IMR-90 (cell line): ENCODE measurements at regions not wholly inside any gene's neighbourhood (a gene's known extent, or its start where the extent isn't known, plus 50 kb on each side); places are given as distances from the start of the nearest gene placed in this dataset.

Source experiments
- CEBPB ChIP-seq: IDR thresholded peaks from 2 replicates; pipeline ENCODE4 v1.6.1; 2012; ENCODE audit warnings: low read depth, low read length, improper control_type of control experiment
- MAFK ChIP-seq: IDR thresholded peaks from 2 replicates; pipeline ENCODE4 v1.6.1; 2012; ENCODE audit warnings: low read depth, low read length, improper control_type of control experiment
- MXI1 ChIP-seq: IDR thresholded peaks from 2 replicates; pipeline ENCODE4 v1.6.1; 2012; ENCODE audit warnings: low read depth, mild to moderate bottlenecking, low read length, moderate library complexity, borderline replicate concordance
- POLR2A ChIP-seq: IDR thresholded peaks from 2 replicates; pipeline ENCODE4 v1.6.1; 2012; ENCODE audit warnings: mild to moderate bottlenecking, low read depth, low read length
- RCOR1 ChIP-seq: IDR thresholded peaks from 2 replicates; pipeline ENCODE4 v1.6.1; 2012; ENCODE audit warnings: mild to moderate bottlenecking, low read length, improper control_type of control experiment; ENCODE audit not compliant: insufficient replicate concordance
- TF ChIP-seq, protein P1 (sequence below): conservative IDR thresholded peaks from 2 replicates; pipeline ENCODE4 v1.5.1; 2012; ENCODE audit warnings: mild to moderate bottlenecking, low read depth, low read length, improper control_type of control experiment
- TF ChIP-seq, protein P2 (sequence below): fragments of 150-350 bp; IDR thresholded peaks from 2 replicates; pipeline ENCODE4 v1.6.1; 2017; ENCODE audit warnings: mild to moderate bottlenecking, antibody characterized with exemption, low read length, low read depth

DNA sequence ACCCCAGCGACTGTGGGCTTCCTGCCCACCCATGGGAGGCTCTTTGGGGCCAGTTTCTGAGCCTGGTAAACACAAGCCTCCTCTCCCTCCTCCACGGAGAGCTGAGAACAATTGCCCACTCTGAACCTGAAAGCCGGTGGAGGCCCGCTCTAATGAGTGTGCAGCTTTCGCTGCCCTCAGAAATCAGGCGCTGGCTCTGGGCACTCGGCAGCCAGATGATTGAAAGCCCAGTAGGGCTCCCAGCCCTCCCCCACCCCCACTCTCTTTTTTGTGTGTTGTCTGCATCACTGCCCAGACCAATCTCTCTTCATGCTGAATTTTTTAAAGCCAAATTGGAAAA lies 438.9 kb downstream of the RPS24 start:
- TF ChIP-seq, protein P1, sequence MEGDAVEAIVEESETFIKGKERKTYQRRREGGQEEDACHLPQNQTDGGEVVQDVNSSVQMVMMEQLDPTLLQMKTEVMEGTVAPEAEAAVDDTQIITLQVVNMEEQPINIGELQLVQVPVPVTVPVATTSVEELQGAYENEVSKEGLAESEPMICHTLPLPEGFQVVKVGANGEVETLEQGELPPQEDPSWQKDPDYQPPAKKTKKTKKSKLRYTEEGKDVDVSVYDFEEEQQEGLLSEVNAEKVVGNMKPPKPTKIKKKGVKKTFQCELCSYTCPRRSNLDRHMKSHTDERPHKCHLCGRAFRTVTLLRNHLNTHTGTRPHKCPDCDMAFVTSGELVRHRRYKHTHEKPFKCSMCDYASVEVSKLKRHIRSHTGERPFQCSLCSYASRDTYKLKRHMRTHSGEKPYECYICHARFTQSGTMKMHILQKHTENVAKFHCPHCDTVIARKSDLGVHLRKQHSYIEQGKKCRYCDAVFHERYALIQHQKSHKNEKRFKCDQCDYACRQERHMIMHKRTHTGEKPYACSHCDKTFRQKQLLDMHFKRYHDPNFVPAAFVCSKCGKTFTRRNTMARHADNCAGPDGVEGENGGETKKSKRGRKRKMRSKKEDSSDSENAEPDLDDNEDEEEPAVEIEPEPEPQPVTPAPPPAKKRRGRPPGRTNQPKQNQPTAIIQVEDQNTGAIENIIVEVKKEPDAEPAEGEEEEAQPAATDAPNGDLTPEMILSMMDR = no peak
- no peak for TF ChIP-seq CEBPB
- no peak for TF ChIP-seq POLR2A
- TF ChIP-seq MXI1 = no peak
- TF ChIP-seq, protein P2, sequence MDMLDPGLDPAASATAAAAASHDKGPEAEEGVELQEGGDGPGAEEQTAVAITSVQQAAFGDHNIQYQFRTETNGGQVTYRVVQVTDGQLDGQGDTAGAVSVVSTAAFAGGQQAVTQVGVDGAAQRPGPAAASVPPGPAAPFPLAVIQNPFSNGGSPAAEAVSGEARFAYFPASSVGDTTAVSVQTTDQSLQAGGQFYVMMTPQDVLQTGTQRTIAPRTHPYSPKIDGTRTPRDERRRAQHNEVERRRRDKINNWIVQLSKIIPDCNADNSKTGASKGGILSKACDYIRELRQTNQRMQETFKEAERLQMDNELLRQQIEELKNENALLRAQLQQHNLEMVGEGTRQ = no peak
- no peak for TF ChIP-seq MAFK
- no peak for TF ChIP-seq RCOR1
